Astrocyte (in vitro differentiated cells and primary cell): ENCODE measurements at regions not wholly inside any gene's neighbourhood (a gene's known extent, or its start where the extent isn't known, plus 50 kb on each side); places are given as distances from the start of the nearest gene placed in this dataset.

ENCODE experiments used
- DNase-seq: peaks from one replicate; pipeline ENCODE4 v3.0.0-alpha.2; 2010; ENCODE audit warnings: low read depth
- FAIRE-seq: peaks from 2 replicates; lab custom pipeline; 2011; peaks lifted over from hg19 to GRCh38; lab: Jason Lieb, UNC
- H2AFZ ChIP-seq: 2 replicates; pipeline ENCODE4 v1.6.0; 2012; ENCODE audit warnings: low read depth, low read length, inconsistent platforms
- H3K27ac ChIP-seq: 2 replicates; pipeline ENCODE4 v1.5.1; 2011; ENCODE audit warnings: low read depth, low read length, inconsistent platforms
- H3K27me3 ChIP-seq: 2 replicates; pipeline ENCODE4 v1.6.0; 2011; ENCODE audit warnings: low read length, inconsistent platforms; ENCODE audit not compliant: insufficient read depth
- H3K36me3 ChIP-seq: 2 replicates; pipeline ENCODE4 v1.5.1; 2011; ENCODE audit warnings: low read length, inconsistent platforms; ENCODE audit not compliant: insufficient read depth
- H3K4me1 ChIP-seq: 2 replicates; pipeline ENCODE4 v1.5.1; 2011; ENCODE audit warnings: low read length, inconsistent platforms; ENCODE audit not compliant: insufficient read depth
- H3K4me2 ChIP-seq: 2 replicates; pipeline ENCODE4 v1.6.0; 2012; ENCODE audit warnings: low read length, inconsistent platforms
- H3K4me3 ChIP-seq: 2 replicates; pipeline ENCODE4 v1.5.1; 2011; ENCODE audit warnings: low read depth, mild to moderate bottlenecking, low read length, inconsistent platforms; ENCODE audit not compliant: insufficient read depth
- H3K79me2 ChIP-seq: 2 replicates; pipeline ENCODE4 v1.6.0; 2012; ENCODE audit warnings: mild to moderate bottlenecking, low read length, inconsistent platforms; ENCODE audit not compliant: insufficient read depth
- H3K9ac ChIP-seq: 2 replicates; pipeline ENCODE4 v1.6.0; 2012; ENCODE audit warnings: mild to moderate bottlenecking, low read length, inconsistent platforms
- H3K9me3 ChIP-seq: 2 replicates; pipeline ENCODE4 v1.5.1; 2012; ENCODE audit warnings: low read depth, mild to moderate bottlenecking, low read length, inconsistent platforms; ENCODE audit not compliant: insufficient read depth
- H4K20me1 ChIP-seq: 2 replicates; pipeline ENCODE4 v1.6.0; 2012; ENCODE audit warnings: low read length, inconsistent platforms; ENCODE audit not compliant: insufficient read depth
- H3K27ac Mint-ChIP-seq: one replicate; pipeline ENCODE4 v1.8.0; 2021; ENCODE audit warnings: mild to moderate bottlenecking, mixed read lengths; ENCODE audit not compliant: unreplicated experiment
- H3K27me3 Mint-ChIP-seq: one replicate; pipeline ENCODE4 v1.8.0; 2021; ENCODE audit warnings: low read depth, mixed read lengths; ENCODE audit not compliant: unreplicated experiment
- H3K36me3 Mint-ChIP-seq: one replicate; pipeline ENCODE4 v1.8.0; 2021; ENCODE audit warnings: low read depth, mixed read lengths; ENCODE audit not compliant: unreplicated experiment
- H3K4me1 Mint-ChIP-seq: one replicate; pipeline ENCODE4 v1.8.0; 2021; ENCODE audit warnings: low read depth, mixed read lengths; ENCODE audit not compliant: unreplicated experiment
- H3K4me3 Mint-ChIP-seq: one replicate; pipeline ENCODE4 v1.8.0; 2021; ENCODE audit warnings: mild to moderate bottlenecking, moderate library complexity, mixed read lengths; ENCODE audit not compliant: unreplicated experiment
- H3K9me3 Mint-ChIP-seq: one replicate; pipeline ENCODE4 v1.8.0; 2021; ENCODE audit warnings: mild to moderate bottlenecking, mixed read lengths; ENCODE audit not compliant: unreplicated experiment
- EZH2 ChIP-seq: IDR thresholded peaks from 2 replicates; pipeline ENCODE4 v1.6.1; 2012; ENCODE audit warnings: mild to moderate bottlenecking, low read length, inconsistent platforms; ENCODE audit not compliant: insufficient read depth
- TF ChIP-seq, protein P1 (sequence below): IDR thresholded peaks from 2 replicates; pipeline ENCODE4 v1.5.1; 2011; ENCODE audit warnings: low read depth, mild to moderate bottlenecking, inconsistent platforms, low read length, moderate library complexity; ENCODE audit not compliant: insufficient read depth

DNA sequence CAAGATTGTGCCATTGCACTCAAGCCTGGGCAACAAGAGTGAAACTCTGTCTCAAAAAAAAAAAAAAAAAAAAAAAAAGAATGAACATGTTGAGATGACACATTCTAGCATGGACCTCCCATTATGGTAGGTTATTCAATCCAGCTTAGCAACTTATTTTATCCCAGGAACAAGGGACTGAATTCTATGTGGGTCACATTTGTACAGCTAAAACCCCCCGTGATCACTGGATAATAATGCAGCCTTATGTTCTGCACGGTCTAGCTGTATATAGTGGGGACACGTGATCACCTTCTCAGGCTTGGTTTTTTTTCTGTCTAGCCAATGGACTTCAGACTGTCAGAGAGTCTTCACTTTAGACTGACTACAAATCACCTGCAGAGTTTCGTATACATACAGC is 115.2 kb upstream of the FRG1 start:
- no peak for FAIRE-seq
- Histone ChIP-seq H3K79me2 (no peaks in the 10 kb centered on the region), H3K4me2 (no peak overlapping the region), H3K4me3 (no peak overlapping the region), H3K27me3 (no peaks in the 10 kb centered on the region), H3K4me1 (no peaks in the 10 kb centered on the region), H3K27ac (no peak overlapping the region), H3K9me3 (peaks cover 10% of the 10 kb centered on the region), H3K9ac (no peak overlapping the region), H3K36me3 (no peaks in the 10 kb centered on the region), H4K20me1 (no peaks in the 10 kb centered on the region), H2AFZ (no peak overlapping the region)
- Mint-ChIP-seq H3K36me3 (no peaks in the 10 kb centered on the region), H3K27ac (no peak overlapping the region), H3K4me1 (peaks cover 6% of the 10 kb centered on the region), H3K9me3 (peaks cover 2% of the 10 kb centered on the region), H3K4me3 (no peak overlapping the region), H3K27me3 (no peaks in the 10 kb centered on the region)
- TF ChIP-seq EZH2, result no peak
- TF ChIP-seq, protein P1, sequence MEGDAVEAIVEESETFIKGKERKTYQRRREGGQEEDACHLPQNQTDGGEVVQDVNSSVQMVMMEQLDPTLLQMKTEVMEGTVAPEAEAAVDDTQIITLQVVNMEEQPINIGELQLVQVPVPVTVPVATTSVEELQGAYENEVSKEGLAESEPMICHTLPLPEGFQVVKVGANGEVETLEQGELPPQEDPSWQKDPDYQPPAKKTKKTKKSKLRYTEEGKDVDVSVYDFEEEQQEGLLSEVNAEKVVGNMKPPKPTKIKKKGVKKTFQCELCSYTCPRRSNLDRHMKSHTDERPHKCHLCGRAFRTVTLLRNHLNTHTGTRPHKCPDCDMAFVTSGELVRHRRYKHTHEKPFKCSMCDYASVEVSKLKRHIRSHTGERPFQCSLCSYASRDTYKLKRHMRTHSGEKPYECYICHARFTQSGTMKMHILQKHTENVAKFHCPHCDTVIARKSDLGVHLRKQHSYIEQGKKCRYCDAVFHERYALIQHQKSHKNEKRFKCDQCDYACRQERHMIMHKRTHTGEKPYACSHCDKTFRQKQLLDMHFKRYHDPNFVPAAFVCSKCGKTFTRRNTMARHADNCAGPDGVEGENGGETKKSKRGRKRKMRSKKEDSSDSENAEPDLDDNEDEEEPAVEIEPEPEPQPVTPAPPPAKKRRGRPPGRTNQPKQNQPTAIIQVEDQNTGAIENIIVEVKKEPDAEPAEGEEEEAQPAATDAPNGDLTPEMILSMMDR, result no peak
- DNase-seq, result no peak

DNA sequence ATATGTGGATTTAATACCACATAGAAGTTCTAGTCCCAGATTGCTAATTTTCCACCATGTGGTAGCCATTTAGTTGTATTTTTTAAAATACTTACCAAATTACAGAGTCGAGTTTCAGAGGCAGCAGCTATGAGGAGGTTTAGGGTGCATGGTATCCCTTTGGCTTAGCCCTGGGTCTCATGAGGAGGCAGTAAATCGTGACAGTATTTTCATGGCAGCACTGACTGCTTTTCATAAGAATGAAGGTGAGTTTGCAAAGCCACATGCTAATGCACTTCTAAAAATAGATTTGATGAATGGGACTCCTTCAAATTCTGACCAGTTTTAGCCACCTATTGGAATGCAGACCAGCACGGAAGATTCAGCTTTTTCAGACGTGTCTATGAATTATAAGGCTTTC is 114.0 kb upstream of the FRG1 start:
- Mint-ChIP-seq H3K4me3 (no peak overlapping the region), H3K4me1 (peaks cover 6% of the 10 kb centered on the region), H3K27me3 (no peaks in the 10 kb centered on the region), H3K27ac (no peak overlapping the region), H3K36me3 (no peaks in the 10 kb centered on the region), H3K9me3 (peaks cover 2% of the 10 kb centered on the region)
- H3K4me1 ChIP-seq, result no peaks in the 10 kb centered on the region
- no peaks in the 10 kb centered on the region for H3K27me3 ChIP-seq
- H4K20me1 ChIP-seq, result no peaks in the 10 kb centered on the region
- DNase-seq, result no peak
- FAIRE-seq, result no peak
- peaks cover 6% of the 10 kb centered on the region for H3K9me3 ChIP-seq
- TF ChIP-seq EZH2, result no peak
- no peaks in the 10 kb centered on the region for H3K79me2 ChIP-seq
- no peaks in the 10 kb centered on the region for H3K36me3 ChIP-seq
- no peak overlapping the region for H3K9ac ChIP-seq
- no peak overlapping the region for H3K4me3 ChIP-seq
- H2AFZ ChIP-seq, result no peak overlapping the region
- no peak overlapping the region for H3K27ac ChIP-seq
- H3K4me2 ChIP-seq, result no peak overlapping the region

DNA sequence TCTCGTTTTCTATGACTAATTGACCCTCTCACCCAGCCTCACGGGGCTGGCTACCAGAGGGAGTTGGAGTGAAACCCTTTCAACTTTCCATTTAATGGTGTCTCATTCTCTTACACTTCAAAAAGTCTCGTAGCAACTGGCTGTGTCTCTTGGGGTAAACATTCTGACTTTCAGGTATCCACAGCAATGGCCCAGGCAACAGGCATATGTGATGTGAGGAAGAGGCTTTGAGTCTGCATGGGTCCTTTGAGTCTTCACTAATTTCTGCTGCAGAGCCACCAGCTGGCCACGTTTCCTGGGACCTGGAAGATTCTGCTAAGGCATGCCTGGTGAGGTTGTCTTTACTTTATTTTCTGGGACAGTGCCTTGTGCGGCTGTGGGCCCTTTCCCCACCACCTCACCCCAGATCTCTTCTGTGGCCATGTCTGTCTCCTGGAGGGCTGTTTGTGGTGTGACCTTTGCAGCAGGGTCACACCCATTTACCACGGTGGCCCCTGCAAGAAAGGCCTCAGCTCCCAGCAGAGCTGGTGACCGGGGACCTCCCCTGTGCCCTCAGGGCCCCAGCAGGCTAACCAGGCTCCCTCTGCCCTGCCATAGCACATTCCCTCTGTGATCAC is 112.5 kb upstream of the FRG1 start:
- DNase-seq (no peak), FAIRE-seq (no peak)
- peaks cover 7% of the 10 kb centered on the region for H3K9me3 ChIP-seq
- no peaks in the 10 kb centered on the region for H3K79me2 ChIP-seq
- Mint-ChIP-seq H3K4me1 (peaks cover 3% of the 10 kb centered on the region), H3K27me3 (no peaks in the 10 kb centered on the region), H3K4me3 (no peak overlapping the region), H3K9me3 (peaks cover 2% of the 10 kb centered on the region), H3K27ac (no peak overlapping the region), H3K36me3 (no peaks in the 10 kb centered on the region)
- H3K4me3 ChIP-seq, result no peak overlapping the region
- no peak overlapping the region for H2AFZ ChIP-seq
- no peaks in the 10 kb centered on the region for H3K36me3 ChIP-seq
- H3K4me2 ChIP-seq, result no peak overlapping the region
- H3K4me1 ChIP-seq, result no peaks in the 10 kb centered on the region
- no peaks in the 10 kb centered on the region for H4K20me1 ChIP-seq
- no peak overlapping the region for H3K27ac ChIP-seq
- no peak for TF ChIP-seq EZH2
- TF ChIP-seq, protein P1, result no peak
- H3K9ac ChIP-seq, result no peak overlapping the region
- H3K27me3 ChIP-seq, result no peaks in the 10 kb centered on the region
